Superior temporal gyrus (tissue), 1 donor: ENCODE measurements at regions not wholly inside any gene's neighbourhood (a gene's known extent, or its start where the extent isn't known, plus 50 kb on each side); places are given as distances from the start of the nearest gene placed in this dataset.
A peak's percentile ranks its signal among the peaks of the same experiment; 100 is the strongest.

Experiments used
- DNase-seq: peaks from one replicate; pipeline ENCODE4 v3.0.0-alpha.2; 2016; ENCODE audit errors: extremely low spot score

DNA sequence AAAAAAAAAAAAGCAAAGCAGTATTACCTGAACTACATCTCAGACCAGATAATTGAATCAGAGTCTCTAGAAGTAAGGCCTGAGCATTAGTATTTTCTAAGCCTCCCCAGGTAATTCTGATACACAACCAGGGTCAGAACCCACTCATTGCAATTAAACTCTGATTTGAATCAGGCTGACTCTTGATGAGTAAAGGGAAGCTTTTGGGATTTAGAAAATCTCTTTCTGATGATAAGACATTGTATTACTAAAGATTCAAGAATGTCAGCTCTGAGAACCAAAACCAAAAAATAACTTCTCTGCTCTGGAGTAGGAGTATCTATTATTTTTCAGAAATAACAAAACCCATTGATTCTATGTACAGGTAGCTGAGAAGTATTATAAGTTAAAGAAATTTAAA, 100.1 kb upstream of the COL21A1 start:
- no peak for DNase-seq

DNA sequence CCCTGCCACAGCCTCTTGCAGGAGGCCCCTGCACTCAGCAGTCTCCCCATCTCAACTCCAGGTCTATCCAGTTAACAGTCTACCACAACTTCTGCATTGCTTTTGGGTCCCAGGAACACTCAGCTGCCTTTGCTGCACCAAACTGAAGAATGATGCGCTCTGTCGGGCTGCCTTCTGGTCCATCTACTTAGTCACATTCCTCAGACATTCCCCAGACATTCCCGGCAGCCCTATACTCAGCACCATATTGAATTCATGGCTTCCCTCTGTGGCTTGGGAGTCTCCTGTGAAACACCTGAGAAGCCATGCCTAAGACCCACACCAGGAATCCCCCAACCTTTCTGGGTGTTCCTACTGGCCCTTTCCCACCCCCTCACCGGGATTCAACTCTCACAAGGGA, 99.6 kb upstream of the COL21A1 start:
- DNase-seq = no peak

DNA sequence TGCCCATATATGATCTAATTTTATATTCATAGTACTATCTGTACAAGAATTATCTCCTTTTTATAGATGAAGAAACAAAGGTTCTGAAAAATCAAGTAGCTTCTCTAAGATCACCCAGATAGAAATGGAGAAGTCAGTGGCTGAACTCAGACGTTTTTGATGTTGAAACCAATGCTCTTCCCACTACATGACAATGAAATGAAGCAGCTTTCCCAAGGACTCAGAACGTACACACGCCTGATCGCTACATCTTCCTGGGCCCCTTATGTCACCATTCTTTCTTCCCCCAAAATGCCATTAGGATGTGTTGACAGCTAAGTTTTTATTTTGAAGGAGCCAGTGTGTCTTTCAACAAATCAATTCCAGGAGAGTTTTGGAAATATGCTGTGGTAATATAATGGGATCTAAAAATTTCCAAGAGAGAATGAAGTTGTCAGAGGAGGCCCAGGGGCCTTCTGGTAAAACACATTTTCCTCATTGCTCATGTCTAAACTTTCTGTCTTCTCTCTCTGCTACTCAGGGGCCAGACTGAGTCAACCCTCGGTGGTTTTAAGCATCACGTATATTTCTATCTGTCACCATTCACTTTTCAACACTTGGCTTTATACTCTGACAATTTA, 98.1 kb upstream of the COL21A1 start:
- DNase-seq = no peak

DNA sequence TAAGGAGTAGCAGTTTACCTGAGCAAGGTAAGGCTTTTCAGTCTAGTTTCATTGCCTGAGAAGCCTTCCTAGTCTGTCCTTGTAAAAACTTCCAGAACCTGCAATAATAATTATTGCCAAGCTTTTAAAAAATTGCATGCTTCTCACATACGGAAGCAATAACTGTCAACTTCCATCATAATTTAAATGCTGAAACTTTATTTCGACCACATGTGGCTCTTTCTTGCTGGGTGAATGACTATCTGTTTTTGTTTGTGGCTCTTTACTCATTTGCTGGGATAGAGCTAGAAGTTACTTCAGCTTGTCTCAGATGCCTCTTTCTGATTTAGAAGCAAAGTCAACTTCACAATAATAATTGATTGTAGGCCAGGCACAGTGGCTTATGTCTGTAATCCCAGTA, 95.9 kb upstream of the COL21A1 start:
- DNase-seq = no peak

DNA sequence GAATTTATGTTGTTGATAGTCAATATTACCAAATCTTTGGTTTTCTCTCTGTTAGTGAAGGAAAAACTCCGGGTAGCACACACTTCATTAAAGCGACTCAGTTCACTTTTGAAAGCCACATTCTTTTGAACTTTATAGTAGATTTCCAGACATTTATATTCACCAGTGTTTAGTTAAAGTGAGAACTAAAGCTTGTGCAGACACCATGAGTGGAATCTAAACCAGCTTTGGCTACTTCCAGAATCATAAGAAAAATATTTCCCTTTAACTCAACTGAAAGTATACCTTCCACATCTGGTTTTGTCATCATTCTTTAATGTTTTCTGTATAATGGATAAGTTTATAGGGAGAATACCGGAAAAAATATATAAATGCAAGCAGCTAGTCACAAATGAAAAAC, 92.1 kb upstream of the COL21A1 start:
- no peak for DNase-seq

DNA sequence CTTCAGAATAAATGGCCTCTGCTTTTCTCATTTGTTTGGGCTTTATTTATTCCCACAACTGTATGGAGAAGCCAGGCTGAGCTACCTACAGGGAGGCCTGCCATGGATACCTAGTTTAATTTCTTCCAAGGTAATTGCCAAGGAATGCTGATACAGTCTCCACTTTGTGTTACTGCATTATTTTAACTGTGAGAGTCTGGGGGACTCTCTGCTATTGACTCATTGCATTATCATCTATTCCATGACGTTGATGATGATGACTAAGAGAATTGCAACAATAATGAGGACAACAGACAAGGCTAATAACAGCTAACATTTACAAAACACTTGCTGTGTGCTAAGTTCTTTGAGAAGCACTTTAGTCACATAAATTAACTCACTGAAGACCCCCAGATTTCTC, 88.3 kb upstream of the COL21A1 start:
- no peak for DNase-seq

DNA sequence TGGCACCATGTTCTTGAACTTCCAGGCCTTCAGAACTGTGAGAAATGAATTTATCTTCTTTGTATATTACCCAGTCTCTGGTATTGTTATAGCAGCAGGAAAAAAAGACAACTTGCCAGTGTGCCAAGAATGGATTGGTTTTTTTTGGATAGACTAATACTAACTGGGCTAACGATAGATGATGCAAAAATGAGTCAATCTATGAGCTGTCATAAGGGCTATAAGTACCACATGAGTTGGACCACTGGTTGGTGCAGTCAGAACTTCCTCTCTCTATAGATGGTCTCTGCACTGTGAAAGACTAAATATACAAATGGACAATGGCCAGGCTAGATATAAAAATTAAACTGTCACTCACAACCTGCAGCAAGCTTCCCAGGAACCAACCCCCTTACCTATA, 87.6 kb upstream of the COL21A1 start:
- DNase-seq = no peak

DNA sequence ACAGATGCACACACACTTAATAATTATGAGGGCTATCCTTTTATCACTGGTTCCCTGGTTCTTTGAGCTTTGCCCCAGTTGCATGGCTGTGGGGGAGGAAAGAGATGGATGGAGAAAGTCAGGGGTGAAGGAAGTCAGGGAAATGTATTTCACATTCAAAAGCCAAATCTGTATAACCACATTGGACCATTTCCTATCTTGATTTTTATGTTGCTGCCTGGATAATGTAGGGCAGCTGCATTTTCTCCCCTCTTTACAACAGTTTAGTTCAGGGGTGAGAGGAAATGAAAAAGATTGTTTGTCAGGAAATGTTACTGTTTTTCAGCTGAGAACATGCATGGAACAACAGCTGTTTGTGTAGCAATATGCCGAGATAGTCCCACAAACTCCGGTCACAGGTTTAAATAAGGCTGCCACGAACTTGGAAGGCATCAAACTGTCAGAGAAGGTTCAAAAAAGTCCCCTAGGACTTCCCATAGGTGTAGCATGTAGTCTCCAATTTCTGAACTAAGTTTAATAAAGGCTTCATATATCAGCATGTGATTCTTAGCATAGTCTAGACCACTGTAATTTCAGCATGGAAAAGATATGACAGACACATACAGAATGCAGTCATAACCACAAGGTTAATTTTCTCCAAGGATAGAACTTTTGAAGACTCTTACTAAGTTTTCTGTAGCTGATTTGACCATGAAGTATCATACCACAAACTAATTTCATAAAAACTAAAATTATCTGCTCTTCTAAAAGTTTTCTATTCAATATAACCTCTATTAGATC, 82.1 kb upstream of the COL21A1 start:
- no peak for DNase-seq

DNA sequence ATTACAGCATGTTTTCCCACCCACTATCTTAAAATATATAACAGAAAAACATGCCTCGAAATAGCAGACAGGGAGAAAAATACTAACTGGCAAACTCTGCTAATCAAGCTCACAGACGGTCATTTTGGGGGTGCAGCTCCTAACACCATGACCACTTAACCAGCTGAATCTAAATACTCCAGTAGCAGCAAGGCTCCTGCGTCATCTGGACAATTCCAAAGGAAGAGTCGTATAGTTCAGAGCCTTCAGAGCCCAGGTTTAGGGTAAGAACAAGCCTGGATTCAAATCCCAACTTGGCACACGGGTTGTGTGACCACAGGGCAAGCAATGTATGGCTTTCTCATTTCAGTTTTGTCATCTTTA, 81.3 kb upstream of the COL21A1 start:
- DNase-seq = no peak

DNA sequence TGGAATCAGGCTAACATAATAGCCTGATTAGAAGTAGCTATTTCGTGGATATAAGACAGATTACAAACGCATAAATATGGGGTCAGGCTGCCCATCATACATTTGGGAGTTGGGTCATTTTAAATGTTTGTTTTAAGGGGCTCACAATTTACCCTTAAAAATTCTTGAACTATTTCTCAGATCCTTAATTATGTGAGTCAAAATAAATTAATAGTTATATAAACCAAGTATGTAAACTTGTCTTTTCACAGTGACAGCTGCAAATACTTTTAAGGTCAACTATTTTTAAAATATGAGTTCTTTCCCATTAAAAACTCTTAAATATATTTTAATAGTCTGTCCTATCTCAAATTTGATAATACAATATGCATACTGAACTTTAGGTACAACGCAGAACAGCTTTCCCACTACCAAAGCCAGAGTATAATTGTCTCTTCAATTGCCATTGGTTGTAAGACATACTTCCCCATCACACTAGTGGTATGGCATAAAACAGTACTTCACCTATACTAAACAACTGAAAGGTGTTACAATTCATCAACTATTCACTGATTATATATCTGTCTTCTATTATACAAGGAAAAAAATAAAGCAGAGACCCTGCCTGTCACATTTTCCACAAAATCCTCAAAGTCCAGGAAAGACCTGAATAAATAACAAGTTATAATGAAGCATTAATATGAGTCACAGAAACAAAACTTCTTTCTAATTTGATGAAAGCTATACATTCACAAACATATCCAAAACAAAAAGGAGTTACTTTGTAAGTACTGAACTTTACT, 80.8 kb upstream of the COL21A1 start:
- no peak for DNase-seq

DNA sequence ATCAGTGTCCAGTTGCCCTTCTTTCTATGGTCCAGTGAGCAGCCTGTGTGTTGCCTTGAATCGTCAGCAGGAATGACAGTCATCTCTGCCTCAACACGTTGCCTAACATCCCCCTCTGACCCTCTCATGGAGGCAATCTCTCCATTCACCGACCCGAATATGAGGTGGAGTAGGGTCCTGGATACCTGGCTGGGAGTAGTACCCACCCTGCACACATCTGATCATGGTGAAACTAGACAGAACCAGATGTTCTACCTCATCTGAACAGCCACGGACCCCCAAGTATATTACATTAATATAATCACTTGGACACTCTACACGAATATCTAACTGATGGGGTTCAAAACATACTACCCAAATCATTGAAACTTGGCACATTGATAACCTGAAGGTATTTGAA, 77.0 kb upstream of the COL21A1 start:
- no peak for DNase-seq

DNA sequence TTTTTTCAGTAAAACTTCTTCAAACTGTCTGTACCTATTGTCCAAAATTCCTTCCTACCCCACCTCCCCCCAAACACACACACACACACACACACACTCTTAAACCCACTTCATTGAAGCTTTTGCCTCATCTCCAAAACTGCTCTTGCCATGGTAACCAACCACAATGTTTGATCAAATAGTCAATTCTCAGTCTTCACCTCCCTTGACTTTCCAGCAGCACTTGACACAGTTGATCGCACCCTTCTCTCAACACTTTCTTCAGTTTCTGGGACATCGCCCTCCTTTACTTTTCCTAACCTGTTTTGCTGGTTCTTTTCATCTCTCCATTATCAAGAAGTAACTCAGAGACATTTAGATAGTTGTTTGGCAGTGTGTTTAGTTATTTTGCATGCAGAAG, 71.5 kb upstream of the COL21A1 start:
- DNase-seq = no peak

DNA sequence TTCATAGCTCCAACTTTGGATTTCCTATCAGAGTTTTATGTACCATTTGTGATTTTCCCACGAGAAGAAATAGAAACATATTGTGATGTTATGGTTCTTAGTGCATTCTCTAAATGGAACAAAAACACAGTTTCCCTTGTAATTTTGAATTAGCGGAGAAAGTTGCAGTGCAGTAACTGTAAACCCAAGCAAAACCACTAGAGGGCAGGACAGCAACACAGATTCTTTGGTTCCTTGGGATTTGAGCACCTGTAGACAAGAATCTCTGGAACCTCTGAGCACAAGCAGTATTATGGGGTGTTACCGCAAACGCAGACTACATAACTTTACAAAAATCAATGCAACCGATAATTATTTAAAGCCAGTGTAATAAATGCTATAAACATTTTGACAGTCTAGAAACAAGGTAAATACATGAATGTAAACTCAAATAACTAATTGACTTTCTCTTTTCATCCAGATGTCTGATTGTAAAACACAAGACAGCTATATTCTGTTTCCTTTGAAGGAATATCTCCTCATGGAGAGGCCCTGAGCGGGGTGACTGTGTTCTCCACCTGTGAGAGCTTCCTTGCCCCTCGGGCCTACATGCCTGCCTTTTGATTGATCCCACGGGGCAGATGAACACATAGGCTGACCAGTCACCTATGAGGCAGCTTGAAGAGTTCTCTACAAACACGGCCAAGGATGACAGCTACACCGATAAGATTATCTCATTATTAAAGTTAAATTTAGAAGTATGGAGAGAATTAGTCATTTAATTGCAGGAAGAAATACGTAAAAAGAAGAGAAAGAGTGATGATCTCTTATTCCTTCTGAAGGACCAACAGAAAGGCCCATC, 67.5 kb upstream of the COL21A1 start:
- DNase-seq = peak; percentile 77

DNA sequence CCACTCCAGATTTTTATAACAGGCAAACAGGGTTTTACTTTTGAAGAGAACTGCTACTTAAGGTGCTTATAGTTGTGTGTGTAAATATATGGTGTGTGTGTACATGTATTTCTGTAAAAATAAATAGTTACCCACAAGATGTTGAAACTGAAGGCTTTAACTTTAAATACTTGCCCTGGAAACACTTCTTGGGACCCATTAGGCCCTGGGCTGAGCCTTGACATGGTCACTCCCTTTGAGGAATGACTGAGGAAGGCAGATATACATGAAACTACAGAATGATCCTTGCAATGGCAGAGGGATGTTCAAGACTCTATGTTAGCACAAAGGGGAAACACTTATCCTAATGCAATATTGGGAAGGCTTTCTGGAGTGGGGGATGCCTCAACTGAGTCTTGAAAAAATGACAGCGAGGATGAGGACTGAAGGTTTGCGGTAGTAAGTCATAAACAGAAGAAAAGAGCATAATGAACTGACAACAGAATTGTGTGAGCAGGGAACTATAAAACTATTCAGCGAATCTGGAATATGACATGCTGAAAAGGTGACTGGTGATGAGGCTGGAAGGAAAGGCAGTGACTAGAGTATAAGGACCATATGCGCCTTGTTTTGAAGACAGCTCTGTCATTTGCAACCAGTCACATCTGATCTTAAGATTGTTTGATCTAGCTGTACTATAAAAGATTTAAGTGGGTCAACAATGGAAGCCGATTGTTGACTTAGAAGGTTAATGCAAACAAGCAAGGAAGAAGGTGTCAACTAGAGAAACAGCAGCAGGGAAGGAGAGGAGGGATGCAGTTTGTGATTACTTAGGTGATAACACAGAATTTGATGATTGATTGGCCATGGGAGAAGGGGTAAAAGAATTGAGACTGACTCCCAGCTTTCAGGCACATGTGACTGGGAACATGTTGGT, 64.4 kb upstream of the COL21A1 start:
- no peak for DNase-seq

DNA sequence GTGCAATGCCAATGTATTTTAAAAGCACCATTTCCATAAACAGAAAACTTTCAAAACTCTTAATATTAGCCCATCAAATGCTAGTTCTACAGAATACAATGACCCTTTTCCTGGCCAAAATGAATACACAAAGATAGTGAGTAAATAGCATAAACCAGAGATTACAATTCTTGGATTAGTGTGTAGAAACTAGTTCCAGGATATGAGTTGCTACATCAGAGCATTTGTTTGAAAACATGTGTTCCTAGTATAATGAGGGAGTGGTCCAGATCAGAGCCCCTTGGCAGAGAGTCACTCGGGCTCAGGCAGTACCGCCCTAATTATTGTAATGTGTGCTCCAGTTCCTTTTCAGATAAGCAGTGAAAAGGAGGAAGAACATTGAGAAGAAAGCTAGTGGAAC, 63.7 kb upstream of the COL21A1 start:
- no peak for DNase-seq

DNA sequence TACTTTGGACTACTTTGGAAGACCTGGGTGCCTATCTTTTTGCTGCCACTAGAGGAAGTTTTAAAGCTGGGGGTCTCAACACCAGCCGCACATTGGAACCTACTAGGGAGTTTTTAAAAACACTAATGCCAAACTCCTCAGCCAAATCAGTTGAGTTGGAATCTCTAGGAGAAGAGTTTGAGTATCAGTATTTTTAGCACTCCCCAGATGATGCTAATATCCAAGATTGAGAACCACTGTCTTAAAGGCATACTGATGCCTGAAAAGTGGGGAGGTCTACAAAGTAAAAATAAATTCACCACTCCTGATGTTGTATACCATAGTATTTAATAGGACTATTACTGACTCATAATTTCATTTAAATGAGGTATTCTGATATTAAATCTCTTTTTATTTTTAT, 62.9 kb upstream of the COL21A1 start:
- DNase-seq = no peak

DNA sequence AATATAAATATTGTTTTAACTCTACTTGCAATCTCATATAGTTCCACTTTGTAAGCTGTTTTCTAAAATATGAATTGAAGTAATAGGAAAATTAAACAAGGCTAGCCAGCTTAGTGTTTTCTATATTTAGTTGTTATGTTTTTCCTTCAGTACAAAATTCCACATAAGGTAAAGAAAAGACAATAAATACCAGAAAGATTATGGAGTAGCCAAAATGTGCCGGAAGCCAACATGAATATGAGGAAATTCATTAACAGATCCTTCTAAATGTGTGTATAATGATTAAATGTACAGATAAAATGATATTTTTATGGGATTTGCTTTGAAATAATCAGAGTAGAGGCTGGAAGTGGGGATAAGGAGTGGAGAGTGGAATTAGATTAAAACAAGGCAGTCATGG, 52.5 kb upstream of the COL21A1 start:
- DNase-seq = no peak

DNA sequence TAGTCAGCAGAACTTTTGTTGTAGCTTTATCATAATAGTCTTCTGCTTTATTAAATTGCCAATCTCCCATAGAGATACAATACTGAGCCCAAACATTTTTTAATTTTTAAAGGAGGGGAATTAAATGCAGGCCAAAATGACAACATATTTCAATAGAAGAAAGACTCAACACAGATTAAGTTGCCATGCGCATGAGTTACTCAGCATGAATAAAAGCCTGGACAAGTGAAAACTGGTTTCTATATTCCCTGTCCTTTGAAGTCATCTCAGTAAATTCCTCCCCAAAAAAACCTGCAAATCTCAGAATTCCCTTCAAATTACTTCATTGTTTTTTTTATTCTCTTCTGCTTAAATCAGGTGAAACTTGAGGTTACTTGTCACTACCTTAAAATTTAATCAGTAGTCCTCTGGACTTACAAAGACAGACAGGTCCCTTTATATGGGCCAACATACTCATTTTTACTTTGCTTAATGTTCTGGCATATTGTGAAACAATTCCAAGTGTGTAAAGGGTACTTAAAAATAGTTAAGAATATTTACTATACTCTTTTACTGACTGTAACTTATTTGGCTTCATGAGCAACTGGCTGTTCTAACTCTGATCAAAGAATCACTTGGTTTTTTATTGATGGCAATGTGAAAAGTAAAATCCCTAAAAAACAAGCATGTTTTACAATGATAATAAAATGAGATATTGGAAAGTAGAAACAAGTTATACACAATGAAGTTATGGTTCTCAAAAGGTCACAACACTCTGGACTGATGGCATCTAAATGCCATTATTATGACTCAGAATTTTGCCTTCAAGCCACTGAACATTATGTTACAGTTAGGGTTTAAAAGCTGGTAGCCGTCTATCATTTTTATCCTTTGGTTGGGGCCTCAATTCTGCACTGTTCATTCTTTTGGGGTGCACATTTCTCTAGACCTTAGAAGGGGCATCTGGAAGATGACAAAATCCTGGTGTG, 49.9 kb upstream of the COL21A1 start:
- no peak for DNase-seq
